DMS153 (cell line): ENCODE measurements at regions not wholly inside any gene's neighbourhood (a gene's known extent, or its start where the extent isn't known, plus 50 kb on each side); places are given as distances from the start of the nearest gene placed in this dataset.
"Not testable (repeated sequence)": the region's sequence is repeated elsewhere in the genome, so short reads cannot be mapped to it uniquely, and the experiment has no call there.

Source experiments
- DNase-seq: peaks from one replicate; lab custom pipeline; 2025; lab: John Stamatoyannopoulos, UW

DNA sequence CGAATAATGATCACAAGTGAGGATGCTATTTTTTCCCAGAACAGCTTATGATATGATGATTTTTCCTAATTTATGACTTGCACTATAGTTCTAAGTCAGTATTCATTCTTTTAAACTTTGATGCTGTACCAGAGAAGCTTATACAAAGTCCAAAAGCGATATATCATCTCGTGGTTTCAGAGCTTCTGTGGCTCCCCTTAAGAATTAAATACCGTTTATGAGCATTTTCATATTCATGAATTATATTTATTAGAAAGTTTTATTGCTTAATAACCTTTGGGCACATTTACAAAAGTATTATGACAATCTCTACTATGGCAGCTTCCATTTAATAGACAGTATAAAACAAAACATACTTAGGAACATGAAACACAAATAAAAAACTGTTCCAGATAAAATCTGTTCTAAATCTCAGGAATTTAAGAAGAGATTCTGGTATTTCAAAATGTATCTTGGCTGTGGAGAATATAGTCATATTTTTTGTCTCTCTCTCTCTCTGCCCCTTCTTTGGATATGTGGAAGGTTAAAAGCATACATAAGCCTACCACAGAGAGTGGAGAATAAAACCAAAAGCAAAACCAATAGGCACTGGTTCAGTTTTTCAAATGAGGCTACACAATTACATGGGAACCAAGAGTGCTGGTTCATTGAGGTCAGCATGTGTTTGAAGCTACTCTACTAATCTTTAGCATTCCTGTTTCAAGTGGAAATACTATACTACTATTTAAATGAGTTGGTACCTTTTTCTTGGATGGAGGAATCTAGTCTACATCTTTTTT, 884.5 kb upstream of the GJE1 start:
- DNase-seq: no peak

DNA sequence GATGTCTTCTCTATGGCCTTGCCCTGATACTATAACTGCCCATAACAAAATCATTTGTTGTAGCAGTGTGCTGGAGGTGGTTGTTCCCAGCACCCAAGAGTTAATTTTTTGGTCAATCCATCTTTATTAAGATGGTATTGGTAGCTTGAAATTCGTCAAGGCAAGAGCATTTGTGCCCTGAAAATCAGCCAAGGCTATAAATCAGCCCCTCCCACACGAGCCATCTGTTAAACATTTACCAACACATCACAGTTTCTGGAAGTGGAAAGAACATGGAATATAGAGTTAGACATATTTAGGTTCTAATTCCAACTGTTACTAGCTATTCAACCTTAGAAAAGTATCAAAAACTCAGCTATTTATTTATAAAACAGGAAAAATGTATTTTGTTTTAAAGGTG, 888.4 kb upstream of the GJE1 start:
- DNase-seq: no peak

DNA sequence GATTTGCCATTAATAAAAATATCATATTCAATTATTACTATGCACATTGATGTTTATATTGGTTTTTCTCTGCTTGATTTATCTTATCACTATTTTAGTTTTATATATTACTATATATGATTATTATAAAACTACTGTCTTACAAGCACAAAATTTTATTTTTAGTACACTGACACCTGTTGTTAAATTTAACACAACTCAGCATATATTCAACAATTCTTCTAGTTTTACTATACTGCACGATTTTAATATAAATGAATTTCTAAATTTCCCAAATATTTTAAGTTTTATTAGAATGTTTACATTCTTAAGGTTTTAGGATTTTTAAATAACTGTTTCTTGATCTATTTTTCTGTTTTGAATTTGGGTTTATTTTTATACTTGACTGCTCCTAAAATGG, 889.8 kb upstream of the GJE1 start:
- no peak for DNase-seq

DNA sequence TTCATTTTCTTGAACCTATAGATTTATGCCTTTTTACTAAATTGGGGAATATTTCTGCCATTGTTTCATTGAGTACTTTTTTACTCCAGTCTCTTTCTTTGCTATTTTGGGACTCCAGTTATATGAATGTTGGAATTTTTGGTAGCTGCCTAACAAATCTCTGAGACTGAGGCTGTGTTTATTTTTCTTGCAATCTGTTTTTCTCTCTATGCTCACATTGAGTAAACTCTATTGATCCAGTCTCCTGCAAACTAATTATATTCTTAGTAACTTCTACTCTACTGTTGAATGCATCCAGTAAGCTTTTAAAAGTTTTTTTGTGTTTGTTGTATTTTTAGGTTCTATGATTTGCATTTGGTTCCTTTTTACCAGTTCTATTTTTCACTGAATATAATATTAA, 903.4 kb upstream of the GJE1 start:
- DNase-seq: no peak

DNA sequence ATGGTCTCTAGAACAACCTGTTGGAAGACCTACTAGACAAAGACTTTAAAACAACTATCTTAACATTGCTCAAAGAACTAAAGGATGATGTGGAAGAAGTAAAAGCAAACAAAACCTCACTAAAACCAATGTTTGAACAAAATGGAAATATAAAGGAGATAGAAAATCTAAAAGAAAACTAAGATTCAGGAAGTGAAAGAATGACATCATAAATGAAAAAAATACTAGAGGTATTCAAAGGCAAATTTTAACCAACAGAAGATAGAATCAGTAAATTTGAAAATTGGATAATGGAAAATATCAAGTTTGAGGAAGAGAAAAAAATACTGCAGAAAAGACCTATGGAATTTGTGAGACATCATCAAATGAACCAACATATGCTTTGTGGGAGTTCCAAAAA, 914.1 kb upstream of the GJE1 start:
- no peak for DNase-seq

DNA sequence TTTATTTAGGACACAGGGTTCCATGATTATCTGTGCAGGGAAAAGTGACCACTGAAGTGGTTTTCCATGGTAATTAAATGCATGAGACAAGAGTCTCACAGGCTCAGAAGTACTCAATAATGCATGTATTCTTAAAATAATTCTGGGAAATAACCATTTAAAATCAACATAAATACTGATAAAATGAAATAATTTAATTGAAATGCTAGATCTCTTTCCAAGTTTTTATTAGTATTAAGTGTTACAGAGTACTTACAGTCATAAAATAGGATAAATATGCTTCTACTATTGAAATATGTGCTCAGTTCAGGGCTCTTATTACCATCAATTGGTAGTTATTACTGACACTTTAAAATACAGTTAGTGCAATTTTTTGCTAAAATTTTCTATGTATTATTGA, 916.0 kb upstream of the GJE1 start:
- no peak for DNase-seq

DNA sequence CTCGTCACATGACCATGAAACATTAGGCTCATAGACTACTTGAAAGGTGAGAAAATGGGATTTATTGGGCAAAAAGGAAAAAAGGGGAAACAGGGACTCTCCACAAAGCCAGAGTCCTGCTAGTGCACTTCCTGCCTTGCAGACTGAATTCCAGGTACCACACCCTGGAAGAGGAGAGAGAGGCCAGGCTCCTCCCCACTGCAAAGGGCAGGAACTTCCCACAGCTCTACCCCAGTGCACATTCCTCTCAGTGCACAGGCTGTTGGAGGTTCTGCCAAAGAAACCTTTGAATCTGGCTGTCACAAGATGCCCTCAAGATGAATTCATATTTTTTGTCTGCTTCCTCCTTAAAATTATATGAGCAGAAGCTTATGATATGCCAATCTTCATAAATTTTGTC, 920.4 kb upstream of the GJE1 start:
- DNase-seq: no peak

DNA sequence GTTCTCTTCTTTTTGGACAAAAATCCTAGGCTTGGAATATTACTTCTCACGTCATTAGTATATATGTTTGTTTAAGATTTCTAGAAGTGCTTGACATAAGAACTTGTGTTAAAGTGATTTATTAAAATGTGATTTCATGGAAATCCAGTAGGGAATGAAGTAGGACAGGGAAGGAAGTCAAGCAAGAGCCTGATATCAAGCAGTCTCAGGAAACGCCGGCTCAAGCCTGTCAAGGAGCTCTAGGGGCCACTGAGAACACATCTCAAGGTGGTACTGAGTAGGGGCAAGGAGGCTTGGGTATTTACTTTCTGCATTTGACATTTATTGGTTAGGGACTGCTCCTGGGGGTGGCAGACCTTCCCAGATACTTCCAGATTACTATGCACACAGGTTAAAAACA, 920.9 kb upstream of the GJE1 start:
- no peak for DNase-seq

DNA sequence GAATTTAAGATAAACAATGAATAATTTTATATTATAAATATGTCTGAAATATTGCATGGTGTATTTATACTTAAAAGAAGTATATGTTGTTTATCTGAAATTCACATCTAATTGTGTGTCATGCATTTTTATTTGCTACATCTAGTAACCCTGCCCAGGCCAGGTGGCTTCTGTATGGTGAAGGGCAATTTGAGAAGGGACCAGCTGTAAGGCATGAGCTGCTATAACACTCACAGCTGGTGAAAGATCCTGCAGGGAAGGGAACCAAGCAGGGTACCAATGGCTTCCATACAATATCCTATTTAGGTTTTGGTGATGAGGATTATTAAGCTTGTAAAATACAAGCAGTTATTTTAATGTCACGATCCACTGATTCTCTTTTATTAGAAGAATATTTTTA, 921.8 kb upstream of the GJE1 start:
- DNase-seq: no peak

DNA sequence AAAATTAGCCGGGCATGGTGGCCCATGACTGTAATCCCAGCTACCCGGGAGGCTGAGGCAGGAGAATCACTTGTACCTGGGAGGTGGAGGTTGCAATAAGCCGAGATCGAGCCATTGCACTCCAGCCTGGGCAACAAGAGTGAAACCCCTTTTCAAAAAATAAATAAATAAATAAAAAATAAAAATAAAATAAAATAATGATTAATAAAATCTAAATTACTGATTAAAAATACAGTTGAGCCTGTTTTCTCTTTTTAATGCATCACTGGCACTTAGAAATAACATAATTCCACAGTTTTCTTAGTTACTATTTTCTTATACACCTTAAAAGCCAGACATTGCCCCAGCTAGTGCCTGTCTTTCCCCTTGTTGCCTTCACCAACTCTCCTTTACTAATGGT, 922.8 kb upstream of the GJE1 start:
- DNase-seq: no peak

DNA sequence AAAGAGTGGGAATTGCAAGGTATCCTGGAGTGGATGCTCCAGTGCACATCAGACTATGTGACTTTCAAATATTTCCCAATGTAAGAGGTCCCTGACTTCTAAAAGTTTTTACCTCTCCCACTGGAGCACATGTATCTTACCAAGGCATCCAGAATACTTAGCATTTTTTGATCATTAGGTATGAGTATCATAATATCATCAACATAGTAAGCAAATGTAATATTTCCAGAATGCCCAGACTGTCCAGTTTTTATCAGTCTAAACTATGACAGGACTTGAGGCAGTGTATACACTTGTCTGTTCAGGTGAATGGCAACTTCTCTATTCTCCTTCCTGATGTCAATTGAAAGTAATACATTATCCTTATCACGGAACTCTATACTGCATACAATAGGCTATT, 924.6 kb upstream of the GJE1 start:
- DNase-seq: no peak

DNA sequence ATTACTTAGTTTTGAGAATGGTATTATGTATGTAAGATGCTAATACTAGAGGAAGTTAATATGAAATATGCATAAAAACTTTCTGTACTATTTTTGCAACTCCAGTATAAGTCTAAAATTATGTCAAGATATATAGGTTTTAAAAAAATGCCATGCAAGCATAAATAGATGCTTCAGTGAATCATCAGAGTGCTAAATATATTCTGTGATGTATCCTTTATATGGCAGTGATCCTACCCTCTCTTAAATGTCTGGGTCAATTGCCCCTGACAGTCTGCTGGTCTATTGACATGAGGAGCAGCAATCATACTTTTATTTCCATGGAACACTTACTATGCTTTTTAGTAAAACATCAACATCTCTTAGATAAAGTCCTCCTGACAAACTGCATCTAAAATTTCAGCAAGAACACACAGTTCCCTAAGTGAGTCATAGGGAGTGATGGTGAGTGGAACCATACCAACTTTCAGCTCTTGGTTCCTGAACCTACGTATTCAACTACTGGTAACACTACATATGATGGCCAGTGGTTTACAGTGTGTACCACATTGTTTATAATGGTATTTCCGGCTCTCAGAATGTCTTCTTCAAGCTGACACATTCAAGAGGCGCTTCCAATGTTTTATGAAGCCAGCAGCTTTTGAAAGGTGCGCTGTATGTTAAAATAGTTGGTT, 928.7 kb upstream of the GJE1 start:
- no peak for DNase-seq

DNA sequence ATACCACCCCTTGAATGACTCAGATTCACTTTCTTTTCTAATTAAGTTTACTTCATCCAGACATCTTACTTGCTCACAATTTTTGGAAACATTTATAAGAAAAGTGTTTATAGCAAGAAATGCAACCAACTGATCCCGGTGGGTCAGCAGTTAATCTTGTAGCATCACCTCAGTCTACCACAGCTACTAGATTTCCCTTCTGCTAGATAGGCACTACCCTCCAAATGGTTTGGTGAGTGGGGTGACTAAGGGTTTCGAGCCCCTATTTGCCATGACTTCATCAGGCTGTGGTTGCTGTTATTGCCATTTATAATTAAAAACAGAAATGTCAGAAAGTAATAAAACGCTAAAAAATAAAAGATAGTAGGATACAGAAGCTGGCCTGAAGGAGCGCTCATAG, 930.1 kb upstream of the GJE1 start:
- no peak for DNase-seq

DNA sequence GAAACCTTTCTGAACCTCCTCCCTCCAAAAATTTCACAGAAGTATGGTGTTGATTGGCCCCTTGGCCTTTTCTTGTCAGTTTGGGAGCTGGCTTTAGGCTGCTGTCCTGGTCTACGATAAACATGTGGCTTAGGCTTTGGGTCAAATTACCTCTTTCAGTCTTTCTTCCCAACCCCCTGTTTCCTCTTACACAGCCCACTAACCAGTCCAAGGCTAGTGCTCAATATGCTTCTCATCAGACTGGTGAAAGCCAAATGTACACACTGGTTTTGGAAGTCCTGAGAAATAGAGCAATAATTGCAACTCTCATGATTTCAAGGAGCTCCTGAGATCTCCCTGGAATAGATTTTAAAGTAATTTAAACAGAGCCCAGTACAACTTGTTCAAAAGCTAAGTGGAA, 933.7 kb upstream of the GJE1 start:
- DNase-seq: no peak

DNA sequence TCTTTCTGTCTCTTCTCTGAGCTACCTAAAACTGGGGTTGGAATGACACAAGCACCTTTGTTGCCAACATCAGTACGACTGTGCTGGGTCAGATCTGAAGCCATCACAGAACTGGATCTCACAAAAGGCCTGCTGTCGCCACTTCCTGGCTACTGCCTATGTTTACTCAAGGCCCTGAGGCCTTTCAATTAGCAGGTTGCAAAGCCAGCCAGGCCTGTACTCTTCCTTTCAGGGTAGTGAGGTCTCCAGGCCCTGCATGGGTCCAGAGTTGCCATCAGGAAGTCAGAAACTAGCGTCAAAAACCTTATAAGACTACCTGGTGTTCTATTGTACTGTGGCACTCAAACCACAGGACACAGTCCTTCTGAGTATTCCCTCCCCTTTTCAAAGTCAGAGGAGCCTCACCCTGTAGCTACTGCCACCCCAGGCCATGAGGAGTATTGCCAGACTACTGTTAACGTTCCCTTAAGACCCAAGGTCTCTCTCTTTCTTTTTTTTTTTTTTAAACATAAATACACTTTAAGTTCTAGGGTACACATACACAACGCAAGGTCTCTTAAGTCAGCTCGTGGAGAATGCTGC, 937.4 kb upstream of the GJE1 start:
- no peak for DNase-seq

DNA sequence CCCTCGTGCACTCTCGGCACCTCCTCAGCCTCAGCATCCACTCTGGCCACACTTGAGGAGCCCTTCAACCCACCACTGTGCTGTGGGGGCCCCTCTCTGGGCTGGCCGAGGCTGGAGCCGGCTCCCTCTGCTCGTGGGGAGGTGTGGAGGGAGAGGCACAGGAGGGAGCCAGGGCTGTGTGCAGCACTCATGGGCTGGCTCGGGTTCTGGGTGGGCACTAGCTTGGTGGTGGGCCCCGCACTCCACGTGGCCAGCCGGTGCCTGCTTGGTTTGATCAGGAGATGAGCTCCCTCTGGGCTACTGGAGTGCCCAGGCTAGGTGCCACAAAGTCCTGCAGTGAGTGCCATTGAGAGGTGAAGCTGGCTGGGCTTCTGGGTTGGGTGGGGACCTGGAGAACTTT, 949.4 kb upstream of the GJE1 start:
- DNase-seq: no peak

DNA sequence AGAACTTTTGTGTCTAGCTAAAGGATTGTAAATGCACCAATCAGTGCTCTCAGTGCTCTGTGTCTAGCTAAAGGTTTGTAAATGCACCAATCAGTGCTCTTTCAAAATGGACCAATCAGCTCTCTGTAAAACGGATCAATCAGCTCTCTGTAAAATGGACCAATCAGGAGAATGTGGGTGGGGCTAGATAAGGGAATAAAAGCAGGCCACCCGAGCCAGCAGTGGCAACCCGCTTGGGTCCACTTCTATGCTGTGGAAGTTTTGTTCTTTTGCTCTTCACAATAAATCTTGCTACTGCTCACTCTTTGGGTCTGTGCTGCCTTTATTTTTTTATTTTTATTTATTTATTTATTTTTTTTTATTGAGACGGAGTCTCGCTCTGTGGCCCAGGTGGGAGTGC, 957.3 kb upstream of the GJE1 start:
- DNase-seq: not testable (repeated sequence)

DNA sequence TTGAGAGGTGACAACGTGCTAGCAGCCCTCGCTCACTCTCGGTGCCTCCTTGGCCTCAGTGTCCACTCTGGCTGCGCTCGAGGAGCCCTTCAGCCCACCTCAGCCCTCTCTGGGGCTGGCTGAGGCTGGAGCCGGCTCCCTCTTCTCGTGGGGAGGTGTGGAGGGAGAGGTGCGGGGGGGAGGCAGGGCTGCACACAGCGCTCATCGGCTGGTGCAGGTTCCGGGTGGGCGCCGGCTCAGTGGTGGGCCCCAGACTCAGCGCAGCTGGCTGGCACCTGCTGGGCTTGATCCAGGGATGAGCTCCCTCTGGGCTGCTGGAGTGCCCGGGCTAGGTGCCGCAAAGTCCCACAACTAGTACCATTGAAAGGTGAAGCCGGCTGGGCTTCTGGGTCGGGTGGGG, 957.8 kb upstream of the GJE1 start:
- no peak for DNase-seq

DNA sequence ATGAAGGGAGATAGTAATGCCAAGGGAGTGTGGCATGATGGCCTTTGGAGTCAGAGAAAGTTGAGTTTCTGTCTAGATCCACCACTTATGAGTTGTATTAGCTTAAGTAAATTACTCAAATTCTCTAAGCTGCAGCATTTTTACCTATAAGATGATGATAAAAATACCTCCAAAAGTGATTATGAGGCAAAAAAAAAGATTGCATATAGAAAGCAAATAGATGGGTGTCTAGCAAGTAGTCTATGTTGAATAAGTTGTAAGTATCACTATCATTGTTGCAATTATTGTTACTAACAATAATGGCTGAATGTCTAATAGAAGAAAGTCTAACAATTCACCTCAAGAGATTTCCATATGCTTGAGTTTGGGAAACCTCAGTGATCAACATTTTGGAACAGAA, 959.2 kb upstream of the GJE1 start:
- no peak for DNase-seq

DNA sequence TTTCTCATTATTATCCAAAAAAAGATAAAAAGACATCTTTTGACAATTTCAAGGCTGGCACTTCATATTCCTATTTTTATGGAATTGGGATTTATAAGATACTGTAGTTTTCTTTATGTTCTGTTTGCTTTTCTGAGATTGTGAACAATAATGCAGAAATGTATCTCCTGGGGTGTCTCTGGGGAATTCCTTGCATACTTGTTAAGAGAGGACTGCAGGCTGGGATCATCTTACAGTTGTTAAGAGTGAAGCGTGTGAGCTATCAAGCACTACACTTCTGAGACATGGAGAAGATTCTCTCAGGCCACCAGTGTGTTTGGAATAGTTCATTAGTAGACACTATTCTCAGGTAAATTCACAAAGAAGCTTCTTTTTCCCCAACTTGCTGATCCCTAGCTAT, 963.3 kb upstream of the GJE1 start:
- no peak for DNase-seq

DNA sequence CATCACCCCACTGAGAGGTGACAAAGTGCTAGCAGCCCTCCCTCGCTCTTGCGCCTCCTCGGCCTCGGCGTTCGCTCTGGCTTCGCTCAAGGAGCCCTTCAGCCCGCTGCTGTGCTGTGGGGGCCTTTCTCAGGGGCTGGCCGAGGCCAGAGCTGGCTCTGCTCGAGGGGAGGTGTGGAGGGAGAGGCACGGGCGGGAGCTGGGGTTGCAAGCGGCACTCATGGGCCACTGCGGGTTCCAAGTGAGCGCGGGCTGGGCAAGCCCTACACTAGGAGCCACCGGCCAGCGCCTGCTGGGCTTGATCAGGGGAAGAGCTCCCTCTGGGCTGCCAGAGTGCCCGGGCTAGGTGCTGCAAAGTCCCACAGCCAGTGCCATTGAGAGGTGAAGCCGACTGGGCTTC, 964.8 kb upstream of the GJE1 start:
- DNase-seq: no peak

DNA sequence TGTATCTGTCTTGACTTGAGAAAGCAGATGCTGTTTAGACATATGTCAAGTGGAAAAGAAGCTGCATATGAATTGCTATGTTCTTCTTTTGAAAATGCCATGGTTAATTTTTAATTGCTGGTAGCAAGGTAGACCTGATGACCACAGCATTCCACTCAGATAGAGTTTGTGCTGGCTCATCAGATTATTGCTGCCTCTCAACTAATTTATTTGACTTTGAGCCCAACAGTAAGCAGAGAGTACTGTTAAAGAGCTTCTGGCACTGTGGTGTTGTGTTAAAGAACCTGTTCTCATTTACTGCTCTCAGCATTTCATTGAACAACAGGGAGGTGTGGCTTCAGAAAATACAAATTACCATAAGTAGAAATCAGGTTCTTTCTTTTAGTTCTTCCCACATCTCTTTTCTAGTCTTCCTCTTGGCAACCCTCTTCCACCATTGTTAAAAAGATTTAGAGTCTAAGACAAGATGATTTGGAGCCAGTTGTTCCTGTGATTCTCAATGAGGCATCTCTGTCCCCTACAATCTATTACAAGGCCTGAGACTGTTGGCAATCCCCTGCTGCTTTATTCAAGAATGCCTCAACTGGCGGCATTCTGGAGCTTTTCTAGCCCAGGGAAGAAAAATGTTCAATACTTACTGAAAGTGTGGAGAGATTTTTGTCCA, 967.6 kb upstream of the GJE1 start:
- no peak for DNase-seq
